Calu3 (cell line): ENCODE measurements at regions not wholly inside any gene's neighbourhood (a gene's known extent, or its start where the extent isn't known, plus 50 kb on each side); places are given as distances from the start of the nearest gene placed in this dataset.
A peak's percentile ranks its signal among the peaks of the same experiment; 100 is the strongest.

ENCODE experiments used
- BruUV-seq: library from RNA; stranded (reverse); fragments of 400-500 nt; replicated peaks from 2 replicates; lab custom pipeline; 2021; lab: Mats Ljungman, UMichigan
- CTCF ChIA-PET: fragments of 300-600 bp; sonication (Branson Sonifier 250); formaldehyde crosslinking; loops from one replicate; lab custom pipeline; 2022; ENCODE audit warnings: antibody characterized with exemption; lab: Charles Lee
- DNase-seq: peaks from one replicate; pipeline ENCODE4 v3.0.0; 2022
- H3K27ac Mint-ChIP-seq: one replicate; pipeline ENCODE4 v1.8.0; 2022; ENCODE audit warnings: mixed read lengths; ENCODE audit not compliant: unreplicated experiment
- H3K27me3 Mint-ChIP-seq: one replicate; pipeline ENCODE4 v1.8.0; 2022; ENCODE audit warnings: mixed read lengths; ENCODE audit not compliant: unreplicated experiment
- H3K36me3 Mint-ChIP-seq: one replicate; pipeline ENCODE4 v1.8.0; 2022; ENCODE audit warnings: mild to moderate bottlenecking, moderate library complexity, mixed read lengths; ENCODE audit not compliant: insufficient read depth, unreplicated experiment
- H3K4me1 Mint-ChIP-seq: one replicate; pipeline ENCODE4 v1.8.0; 2022; ENCODE audit warnings: mild to moderate bottlenecking, low read depth, mixed read lengths; ENCODE audit not compliant: unreplicated experiment
- H3K4me3 Mint-ChIP-seq: one replicate; pipeline ENCODE4 v1.8.0; 2022; ENCODE audit warnings: mild to moderate bottlenecking, low read depth, moderate library complexity, mixed read lengths; ENCODE audit not compliant: unreplicated experiment
- H3K9me3 Mint-ChIP-seq: one replicate; pipeline ENCODE4 v1.8.0; 2022; ENCODE audit warnings: low read depth, mixed read lengths; ENCODE audit not compliant: unreplicated experiment
- CTCF ChIP-seq: fragments of 200-600 bp; IDR thresholded peaks from one replicate; pipeline ENCODE4 v1.8.0; 2022; ENCODE audit warnings: antibody characterized with exemption; ENCODE audit not compliant: unreplicated experiment
- intact Hi-C: fragments of 100-400 bp; cut with micrococcal nuclease; formaldehyde crosslinking; loops from one replicate; pipeline ENCODE4 v1.10.0; 2022; ENCODE audit not compliant: unreplicated experiment

GRCh38 chr14:56482310-56482911 lies 97.2 kb upstream of the TMEM260 start:
- no TSS peak for BruUV-seq

GRCh38 chr14:56487090-56487667 lies 92.4 kb upstream of the TMEM260 start:
- no peaks in the 10 kb centered on the region for H3K9me3 Mint-ChIP-seq
- no TSS peak for BruUV-seq
- H3K4me3 Mint-ChIP-seq, result no peak overlapping the region
- H3K27ac Mint-ChIP-seq, result peak overlapping the region; percentile 7
- TF ChIP-seq CTCF, result peak; percentile 24
- no peaks in the 10 kb centered on the region for H3K36me3 Mint-ChIP-seq
- peaks cover 22% of the 10 kb centered on the region for H3K27me3 Mint-ChIP-seq
- intact Hi-C loops, result loop anchor here (1.0 kb wide), 1 partner anchor 1049 kb away; no protein-coding TSS in a partner anchor
- H3K4me1 Mint-ChIP-seq, result no peaks in the 10 kb centered on the region
- CTCF ChIA-PET, result interaction anchor here (0.8 to 0.9 kb wide), 2 partner anchors 10 to 1049 kb away, joined by 3 read pairs; no protein-coding TSS in a partner anchor
- no peak for DNase-seq

More at GRCh38 chr14:56482310-56482911, 97.2 kb upstream of the TMEM260 start:
- TF ChIP-seq CTCF, result peak; percentile 15
- Mint-ChIP-seq H3K9me3 (no peaks in the 10 kb centered on the region), H3K4me3 (no peak overlapping the region), H3K36me3 (no peaks in the 10 kb centered on the region), H3K27me3 (no peaks in the 10 kb centered on the region), H3K4me1 (no peaks in the 10 kb centered on the region), H3K27ac (no peak overlapping the region)
- intact Hi-C loops, result loop anchor here (5.0 kb wide), 1 partner anchor 1270 kb away; no protein-coding TSS in a partner anchor
- CTCF ChIA-PET, result interaction anchor here (0.9 to 1.0 kb wide), 3 partner anchors 8 to 1044 kb away, joined by 4 to 5 read pairs (median 5); no protein-coding TSS in a partner anchor
- peak; percentile 37 for DNase-seq

GRCh38 chr14:56487761-56488160 lies 91.8 kb upstream of the TMEM260 start:
- no peaks in the 10 kb centered on the region for H3K4me1 Mint-ChIP-seq
- peaks cover 28% of the 10 kb centered on the region for H3K27me3 Mint-ChIP-seq
- no peak overlapping the region for H3K4me3 Mint-ChIP-seq
- CTCF ChIA-PET, result no interaction called here
- no peak overlapping the region for H3K27ac Mint-ChIP-seq
- BruUV-seq, result no TSS peak
- intact Hi-C loops, result loop anchor here (1.0 kb wide), 1 partner anchor 1049 kb away; no protein-coding TSS in a partner anchor
- no peaks in the 10 kb centered on the region for H3K36me3 Mint-ChIP-seq
- no peak for TF ChIP-seq CTCF
- no peaks in the 10 kb centered on the region for H3K9me3 Mint-ChIP-seq
- no peak for DNase-seq

- no peaks in the 10 kb centered on the region for H3K4me1 Mint-ChIP-seq
- intact Hi-C loops, result no loop called here
- TF ChIP-seq CTCF, result no peak
- no TSS peak for BruUV-seq
- H3K4me3 Mint-ChIP-seq, result no peak overlapping the region
- H3K27me3 Mint-ChIP-seq, result peaks cover 33% of the 10 kb centered on the region
- CTCF ChIA-PET, result no interaction called here
- DNase-seq, result no peak
- H3K36me3 Mint-ChIP-seq, result no peaks in the 10 kb centered on the region
- H3K27ac Mint-ChIP-seq, result no peak overlapping the region
- no peaks in the 10 kb centered on the region for H3K9me3 Mint-ChIP-seq
Measured at GRCh38 chr14:56488306-56488705, 91.3 kb upstream of the TMEM260 start.
